IMR-90 (cell line): ENCODE measurements at regions not wholly inside any gene's neighbourhood (a gene's known extent, or its start where the extent isn't known, plus 50 kb on each side); places are given as distances from the start of the nearest gene placed in this dataset.

Experiments
- ATAC-seq: fragments of 200-7000 bp; cut with Tn5 transposase; 2 replicates; pipeline ENCODE4 v1.9.1; 2020; ENCODE audit warnings: low read depth, mild to moderate bottlenecking, moderate library complexity
- BruUV-seq: library from RNA; stranded (reverse); fragments of 400-500 nt; replicated peaks from 2 replicates; lab custom pipeline; 2021; lab: Mats Ljungman, UMichigan
- CTCF ChIA-PET: fragments of 300-600 bp; formaldehyde crosslinking; extraction: SDS; loops from one replicate; lab custom pipeline; 2021; ENCODE audit warnings: antibody characterized with exemption; lab: Yijun Ruan, JAX
- POLR2A ChIA-PET: fragments of 300-600 bp; sonication (Branson Sonifier 250); formaldehyde crosslinking; loops from one replicate; lab custom pipeline; 2022; ENCODE audit warnings: antibody characterized with exemption; ENCODE audit not compliant: unreplicated experiment; lab: Charles Lee
- DNase-seq: peaks from one replicate; pipeline ENCODE4 v3.0.0; 2013
- H2AFZ ChIP-seq: replicated peaks from 2 replicates; pipeline ENCODE3; 2013; ENCODE audit warnings: low read length, mild to moderate bottlenecking; ENCODE audit not compliant: poor library complexity
- H2AK5ac ChIP-seq: 2 replicates; pipeline ENCODE4 v1.6.1; 2013; ENCODE audit warnings: low read depth, low read length, inconsistent platforms
- H2AK9ac ChIP-seq: replicated peaks from 2 replicates; pipeline ENCODE3; 2013; ENCODE audit warnings: mild to moderate bottlenecking, low read depth, low read length, moderate library complexity; ENCODE audit not compliant: poor library complexity
- H2BK120ac ChIP-seq: 2 replicates; pipeline ENCODE4 v1.6.1; 2013; ENCODE audit warnings: low read depth, low read length, inconsistent platforms
- H2BK15ac ChIP-seq: 3 replicates; pipeline ENCODE4 v1.6.1; 2013; ENCODE audit warnings: low read depth, low read length, inconsistent platforms
- H2BK20ac ChIP-seq: 2 replicates; pipeline ENCODE4 v1.6.1; 2013; ENCODE audit warnings: low read depth, mild to moderate bottlenecking, inconsistent platforms, low read length, moderate library complexity
- H2BK5ac ChIP-seq: 2 replicates; pipeline ENCODE4 v1.6.1; 2013; ENCODE audit warnings: mild to moderate bottlenecking, low read depth, low read length, inconsistent platforms; ENCODE audit not compliant: poor library complexity, severe bottlenecking
- H3K14ac ChIP-seq: replicated peaks from 2 replicates; pipeline ENCODE4 v1.6.1; 2013; ENCODE audit warnings: low read depth, low read length, inconsistent platforms
- H3K18ac ChIP-seq: 2 replicates; pipeline ENCODE4 v1.6.1; 2013; ENCODE audit warnings: low read depth, low read length, control low read depth
- H3K23ac ChIP-seq: 2 replicates; pipeline ENCODE4 v1.6.1; 2013; ENCODE audit warnings: low read depth, low read length, inconsistent platforms
- H3K27ac ChIP-seq: 2 replicates; pipeline ENCODE4 v1.5.1; 2013; ENCODE audit warnings: mild to moderate bottlenecking, control low read depth, low read length; ENCODE audit not compliant: insufficient read depth
- H3K27me3 ChIP-seq: 2 replicates; pipeline ENCODE4 v1.6.1; 2013; ENCODE audit warnings: low read length; ENCODE audit not compliant: control insufficient read depth, insufficient read depth
- H3K36me3 ChIP-seq: 2 replicates; pipeline ENCODE4 v1.6.1; 2013; ENCODE audit warnings: low read length, mixed read lengths; ENCODE audit not compliant: control insufficient read depth, insufficient read depth
- H3K4ac ChIP-seq: 2 replicates; pipeline ENCODE4 v1.6.1; 2013; ENCODE audit warnings: low read depth, low read length, inconsistent platforms
- H3K4me1 ChIP-seq: 2 replicates; pipeline ENCODE4 v1.6.1; 2013; ENCODE audit warnings: low read length, mixed read lengths; ENCODE audit not compliant: control insufficient read depth, insufficient read depth
- H3K4me2 ChIP-seq: 2 replicates; pipeline ENCODE4 v1.6.1; 2013; ENCODE audit warnings: low read depth, mild to moderate bottlenecking, control low read depth, low read length, moderate library complexity
- H3K4me3 ChIP-seq: 2 replicates; pipeline ENCODE4 v1.5.1; 2013; ENCODE audit warnings: low read depth, mild to moderate bottlenecking, control low read depth, low read length, moderate library complexity; ENCODE audit not compliant: insufficient read depth
- H3K56ac ChIP-seq: 2 replicates; pipeline ENCODE4 v1.6.1; 2013; ENCODE audit warnings: low read length, inconsistent platforms; ENCODE audit not compliant: insufficient read depth; ENCODE audit errors: extremely low read depth
- H3K79me1 ChIP-seq, 2 experiments: 2 replicates each; pipeline ENCODE4 v1.6.1; 2013; ENCODE audit warnings: low read length in 2 of 2, inconsistent platforms in 1 of 2, low read depth in 1 of 2
- H3K9ac ChIP-seq: 2 replicates; pipeline ENCODE4 v1.6.1; 2013; ENCODE audit warnings: low read depth, low read length, control low read depth
- H3K9me1 ChIP-seq: 2 replicates; pipeline ENCODE4 v1.6.1; 2013; ENCODE audit warnings: low read length, inconsistent platforms; ENCODE audit not compliant: insufficient read depth
- H3K9me3 ChIP-seq: 2 replicates; pipeline ENCODE4 v1.6.1; 2013; ENCODE audit warnings: low read length; ENCODE audit not compliant: control insufficient read depth, insufficient read depth
- H4K20me1 ChIP-seq: 2 replicates; pipeline ENCODE4 v1.6.1; 2013; ENCODE audit warnings: low read length, inconsistent platforms; ENCODE audit not compliant: insufficient read depth
- H4K5ac ChIP-seq: 2 replicates; pipeline ENCODE4 v1.6.1; 2013; ENCODE audit warnings: mild to moderate bottlenecking, low read depth, low read length, control low read depth
- H4K8ac ChIP-seq, 2 experiments: 2 replicates each; pipeline ENCODE4 v1.6.1; 2013; ENCODE audit warnings: low read depth in 2 of 2, low read length in 2 of 2, control low read depth in 1 of 2, inconsistent platforms in 1 of 2
- H4K91ac ChIP-seq: 2 replicates; pipeline ENCODE4 v1.6.1; 2013; ENCODE audit warnings: low read depth, low read length, inconsistent platforms; ENCODE audit not compliant: insufficient read depth
- BHLHE40 ChIP-seq: fragments of 150-350 bp; IDR thresholded peaks from 2 replicates; pipeline ENCODE4 v1.6.1; 2016; ENCODE audit warnings: mild to moderate bottlenecking, low read depth, low read length
- CEBPB ChIP-seq: IDR thresholded peaks from 2 replicates; pipeline ENCODE4 v1.6.1; 2012; ENCODE audit warnings: low read depth, low read length, improper control_type of control experiment
- FOS ChIP-seq: fragments of 150-350 bp; IDR thresholded peaks from 2 replicates; pipeline ENCODE4 v1.6.1; 2016; ENCODE audit warnings: low read depth, low read length
- MAFK ChIP-seq: IDR thresholded peaks from 2 replicates; pipeline ENCODE4 v1.6.1; 2012; ENCODE audit warnings: low read depth, low read length, improper control_type of control experiment
- MAZ ChIP-seq: IDR thresholded peaks from 2 replicates; pipeline ENCODE4 v1.6.1; 2012; ENCODE audit warnings: low read depth, mild to moderate bottlenecking, low read length, improper control_type of control experiment, moderate library complexity, borderline replicate concordance
- MXI1 ChIP-seq: IDR thresholded peaks from 2 replicates; pipeline ENCODE4 v1.6.1; 2012; ENCODE audit warnings: low read depth, mild to moderate bottlenecking, low read length, moderate library complexity, borderline replicate concordance
- NFE2L2 ChIP-seq: fragments of 150-350 bp; IDR thresholded peaks from 2 replicates; pipeline ENCODE4 v1.6.1; 2016; ENCODE audit warnings: low read depth, mild to moderate bottlenecking, low read length
- POLR2A ChIP-seq: IDR thresholded peaks from 2 replicates; pipeline ENCODE4 v1.6.1; 2012; ENCODE audit warnings: mild to moderate bottlenecking, low read depth, low read length
- RAD21 ChIP-seq: IDR thresholded peaks from 2 replicates; pipeline ENCODE4 v1.6.1; 2012; ENCODE audit warnings: low read length, improper control_type of control experiment
- RCOR1 ChIP-seq: IDR thresholded peaks from 2 replicates; pipeline ENCODE4 v1.6.1; 2012; ENCODE audit warnings: mild to moderate bottlenecking, low read length, improper control_type of control experiment; ENCODE audit not compliant: insufficient replicate concordance
- RFX5 ChIP-seq: IDR thresholded peaks from 2 replicates; pipeline ENCODE4 v1.8.0; 2012; ENCODE audit warnings: low read depth, mild to moderate bottlenecking, low read length, moderate library complexity
- SMC3 ChIP-seq: fragments of 150-350 bp; IDR thresholded peaks from 2 replicates; pipeline ENCODE4 v1.6.1; 2016; ENCODE audit warnings: low read depth, mild to moderate bottlenecking, antibody characterized with exemption, low read length, moderate library complexity
- WGBS, 2 experiments: methylation state at CpG; one replicate each; pipeline versions ENCODE4 v1.1.5 to v1.1.7; 2013; ENCODE audit warnings: missing lambda C conversion rate in 2 of 2; ENCODE audit not compliant: insufficient read length in 1 of 2; ENCODE audit errors: extremely low coverage in 2 of 2; 5-methylcytosine and 5-hydroxymethylcytosine counted together
- dilution Hi-C: fragments of 300-500 bp; cut with HindIII; formaldehyde crosslinking; loops from one replicate; pipeline ENCODE4 v1.14.3; 2018; ENCODE audit warnings: low sequenced_read_pairs; ENCODE audit not compliant: unreplicated experiment
- in situ Hi-C: fragments of 300-500 bp; cut with MboI; formaldehyde crosslinking; loops from 3 replicates; pipeline ENCODE4 v1.14.3; 2019; ENCODE audit warnings: low sequenced_read_pairs, inconsistent platforms, mixed read lengths
- intact Hi-C: fragments of 100-400 bp; cut with micrococcal nuclease; formaldehyde crosslinking; loops from 2 replicates; pipeline ENCODE4 v1.10.0; 2022
- TF ChIP-seq, protein P1 (sequence below): fragments of 150-350 bp; IDR thresholded peaks from 2 replicates; pipeline ENCODE4 v1.6.1; 2016; ENCODE audit warnings: low read depth, mild to moderate bottlenecking, low read length, moderate library complexity, borderline replicate concordance
- TF ChIP-seq, protein P2 (sequence below): conservative IDR thresholded peaks from 2 replicates; pipeline ENCODE4 v1.5.1; 2012; ENCODE audit warnings: mild to moderate bottlenecking, low read depth, low read length, improper control_type of control experiment

DNA sequence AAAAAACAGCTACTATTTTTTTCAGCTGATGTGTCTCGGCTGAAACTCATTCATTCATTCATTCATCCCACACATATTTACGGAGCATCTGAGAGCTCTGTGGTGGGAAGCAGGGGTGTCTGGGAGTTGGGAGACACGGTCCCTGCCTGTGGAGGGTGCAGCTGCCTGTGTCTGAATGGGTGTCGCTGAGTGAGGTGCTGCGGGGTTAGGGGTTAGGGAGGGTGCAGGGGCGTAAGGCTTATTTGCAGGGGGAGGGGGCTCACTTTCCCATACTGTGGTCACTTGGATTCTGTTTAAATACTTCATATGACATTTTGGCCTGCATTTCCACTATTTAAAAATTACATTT is 89.4 kb upstream of the ASB18 start:
- no peaks in the 10 kb centered on the region for H3K79me1 ChIP-seq
- ATAC-seq (no peak), DNase-seq (no peak)
- in situ Hi-C loops, result no loop called here
- no peaks in the 10 kb centered on the region for H3K9me1 ChIP-seq
- no peak overlapping the region for H2BK20ac ChIP-seq
- H3K36me3 ChIP-seq, result no peaks in the 10 kb centered on the region
- BruUV-seq, result no TSS peak
- ChIA-PET POLR2A (no interaction called here), CTCF (interaction anchor here (0.6 to 1.5 kb wide), 3 partner anchors 11 to 733 kb away, joined by 3 to 4 read pairs (median 3); no protein-coding TSS in a partner anchor)
- intact Hi-C loops, result loop anchor here (1.0 kb wide), 3 partner anchors 674 to 719 kb away; no protein-coding TSS in a partner anchor
- H3K56ac ChIP-seq, result no peak overlapping the region
- no peak overlapping the region for H2AK5ac ChIP-seq
- H2AK9ac ChIP-seq, result no peak overlapping the region
- no peak overlapping the region for H2BK15ac ChIP-seq
- no peak overlapping the region for H4K8ac ChIP-seq
- no CpG with 5 or more reads among the region's 6 CpGs for whole genome bisulfite sequencing, 2 experiments
- H3K9me3 ChIP-seq, result no peaks in the 10 kb centered on the region
- H3K4ac ChIP-seq, result no peak overlapping the region
- H2AFZ ChIP-seq, result no peak overlapping the region
- no peak for TF ChIP-seq SMC3
- TF ChIP-seq RCOR1, result no peak
- TF ChIP-seq, protein P1, sequence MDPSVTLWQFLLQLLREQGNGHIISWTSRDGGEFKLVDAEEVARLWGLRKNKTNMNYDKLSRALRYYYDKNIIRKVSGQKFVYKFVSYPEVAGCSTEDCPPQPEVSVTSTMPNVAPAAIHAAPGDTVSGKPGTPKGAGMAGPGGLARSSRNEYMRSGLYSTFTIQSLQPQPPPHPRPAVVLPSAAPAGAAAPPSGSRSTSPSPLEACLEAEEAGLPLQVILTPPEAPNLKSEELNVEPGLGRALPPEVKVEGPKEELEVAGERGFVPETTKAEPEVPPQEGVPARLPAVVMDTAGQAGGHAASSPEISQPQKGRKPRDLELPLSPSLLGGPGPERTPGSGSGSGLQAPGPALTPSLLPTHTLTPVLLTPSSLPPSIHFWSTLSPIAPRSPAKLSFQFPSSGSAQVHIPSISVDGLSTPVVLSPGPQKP, result no peak
- no peak for TF ChIP-seq MAZ
- TF ChIP-seq FOS, result no peak
- no peak for TF ChIP-seq BHLHE40
- no peak for TF ChIP-seq CEBPB
- TF ChIP-seq RFX5, result no peak
- no peak for TF ChIP-seq MAFK
- no peak for TF ChIP-seq POLR2A
- no peak for TF ChIP-seq RAD21
- TF ChIP-seq MXI1, result no peak
- TF ChIP-seq, protein P2, sequence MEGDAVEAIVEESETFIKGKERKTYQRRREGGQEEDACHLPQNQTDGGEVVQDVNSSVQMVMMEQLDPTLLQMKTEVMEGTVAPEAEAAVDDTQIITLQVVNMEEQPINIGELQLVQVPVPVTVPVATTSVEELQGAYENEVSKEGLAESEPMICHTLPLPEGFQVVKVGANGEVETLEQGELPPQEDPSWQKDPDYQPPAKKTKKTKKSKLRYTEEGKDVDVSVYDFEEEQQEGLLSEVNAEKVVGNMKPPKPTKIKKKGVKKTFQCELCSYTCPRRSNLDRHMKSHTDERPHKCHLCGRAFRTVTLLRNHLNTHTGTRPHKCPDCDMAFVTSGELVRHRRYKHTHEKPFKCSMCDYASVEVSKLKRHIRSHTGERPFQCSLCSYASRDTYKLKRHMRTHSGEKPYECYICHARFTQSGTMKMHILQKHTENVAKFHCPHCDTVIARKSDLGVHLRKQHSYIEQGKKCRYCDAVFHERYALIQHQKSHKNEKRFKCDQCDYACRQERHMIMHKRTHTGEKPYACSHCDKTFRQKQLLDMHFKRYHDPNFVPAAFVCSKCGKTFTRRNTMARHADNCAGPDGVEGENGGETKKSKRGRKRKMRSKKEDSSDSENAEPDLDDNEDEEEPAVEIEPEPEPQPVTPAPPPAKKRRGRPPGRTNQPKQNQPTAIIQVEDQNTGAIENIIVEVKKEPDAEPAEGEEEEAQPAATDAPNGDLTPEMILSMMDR, result no peak
- TF ChIP-seq NFE2L2, result no peak
- H3K27ac ChIP-seq, result no peak overlapping the region
- H3K4me2 ChIP-seq, result no peak overlapping the region
- H3K27me3 ChIP-seq, result peaks cover 6% of the 10 kb centered on the region; the same call in 1 of the 2 replicates
- H4K20me1 ChIP-seq, result no peaks in the 10 kb centered on the region
- no peak overlapping the region for H4K91ac ChIP-seq
- no peak overlapping the region for H4K5ac ChIP-seq
- no peak overlapping the region for H3K18ac ChIP-seq
- H3K4me3 ChIP-seq, result no peak overlapping the region
- no peak overlapping the region for H2BK5ac ChIP-seq
- no peak overlapping the region for H3K9ac ChIP-seq
- no peak overlapping the region for H3K14ac ChIP-seq
- dilution Hi-C loops, result no loop called here
- no peak overlapping the region for H2BK120ac ChIP-seq
- H3K4me1 ChIP-seq, result no peaks in the 10 kb centered on the region
- H3K23ac ChIP-seq, result no peak overlapping the region
